Endodermal cell (in vitro differentiated cells): ENCODE measurements at regions not wholly inside any gene's neighbourhood (a gene's known extent, or its start where the extent isn't known, plus 50 kb on each side); places are given as distances from the start of the nearest gene placed in this dataset.
A peak's percentile ranks its signal among the peaks of the same experiment; 100 is the strongest.

Experiments
- DNase-seq: peaks from one replicate; pipeline ENCODE4 v3.0.0-alpha.2; 2017
- H3K27ac ChIP-seq: 2 replicates; pipeline ENCODE4 v1.5.1; 2013; ENCODE audit warnings: mild to moderate bottlenecking, low read depth, low read length, moderate library complexity
- H3K27me3 ChIP-seq: 2 replicates; pipeline ENCODE4 v1.6.1; 2013; ENCODE audit warnings: mild to moderate bottlenecking, low read length, moderate library complexity; ENCODE audit not compliant: insufficient read depth, control insufficient read depth, poor library complexity, severe bottlenecking
- H3K36me3 ChIP-seq: 2 replicates; pipeline ENCODE4 v1.7.0; 2013; ENCODE audit warnings: mild to moderate bottlenecking, low read length, moderate library complexity; ENCODE audit not compliant: control insufficient read depth, insufficient read depth
- H3K4me1 ChIP-seq: one replicate; pipeline ENCODE4 v1.7.0; 2013; ENCODE audit warnings: low read length; ENCODE audit not compliant: control insufficient read depth, insufficient read depth
- H3K4me3 ChIP-seq: 2 replicates; pipeline ENCODE4 v1.5.1; 2013; ENCODE audit warnings: mild to moderate bottlenecking, low read length, moderate library complexity
- H3K9ac ChIP-seq: 2 replicates; pipeline ENCODE4 v1.6.1; 2013; ENCODE audit warnings: mild to moderate bottlenecking, low read length, moderate library complexity; ENCODE audit not compliant: poor library complexity, severe bottlenecking; ENCODE audit errors: extremely low read depth
- H3K9me3 ChIP-seq: 2 replicates; pipeline ENCODE4 v1.6.1; 2013; ENCODE audit warnings: mild to moderate bottlenecking, low read length, moderate library complexity; ENCODE audit not compliant: control insufficient read depth
- H3K27ac Mint-ChIP-seq: 2 replicates; pipeline ENCODE4 v1.8.0; 2020; ENCODE audit warnings: mixed read lengths
- H3K27me3 Mint-ChIP-seq: 2 replicates; pipeline ENCODE4 v1.8.0; 2021; ENCODE audit warnings: mild to moderate bottlenecking, mixed read lengths; ENCODE audit not compliant: insufficient read depth
- H3K36me3 Mint-ChIP-seq: 2 replicates; pipeline ENCODE4 v1.8.0; 2020; ENCODE audit warnings: low read depth, mixed read lengths
- H3K4me1 Mint-ChIP-seq: 2 replicates; pipeline ENCODE4 v1.8.0; 2020; ENCODE audit warnings: mixed read lengths
- H3K4me3 Mint-ChIP-seq: 2 replicates; pipeline ENCODE4 v1.8.0; 2020; ENCODE audit warnings: mild to moderate bottlenecking, moderate library complexity, mixed read lengths
- H3K9me3 Mint-ChIP-seq: 2 replicates; pipeline ENCODE4 v1.8.0; 2020; ENCODE audit warnings: mild to moderate bottlenecking, mixed read lengths
- CTCF ChIP-seq: fragments of 200-600 bp; sonication (generic); conservative IDR thresholded peaks from 2 replicates; pipeline ENCODE4 v1.5.0; 2021; ENCODE audit warnings: antibody characterized with exemption, mild to moderate bottlenecking
- WGBS, 2 experiments: methylation state at CpG; one replicate each; pipeline versions ENCODE4 v1.1.5 to v1.1.7; 2013; ENCODE audit warnings: missing lambda C conversion rate in 2 of 2, mixed read lengths in 1 of 2; ENCODE audit not compliant: insufficient coverage in 1 of 2, insufficient read length in 1 of 2; 5-methylcytosine and 5-hydroxymethylcytosine counted together

- Mint-ChIP-seq H3K4me1 (no peaks in the 10 kb centered on the region), H3K4me3 (no peak overlapping the region), H3K27me3 (peaks cover 3% of the 10 kb centered on the region), H3K27ac (no peak overlapping the region), H3K9me3 (peaks cover 17% of the 10 kb centered on the region), H3K36me3 (no peaks in the 10 kb centered on the region)
- H3K36me3 ChIP-seq = no peaks in the 10 kb centered on the region
- H3K9me3 ChIP-seq = no peaks in the 10 kb centered on the region
- no peak for TF ChIP-seq CTCF
- no peaks in the 10 kb centered on the region for H3K27me3 ChIP-seq
- peak; percentile 13 for DNase-seq
- H3K4me1 ChIP-seq = no peaks in the 10 kb centered on the region
- 93 to 100% methylated on average over 5 to 9 of the region's 9 CpGs for WGBS, 2 experiments
- H3K9ac ChIP-seq = no peak overlapping the region
- H3K27ac ChIP-seq = no peak overlapping the region
- no peak overlapping the region for H3K4me3 ChIP-seq
Observed at GRCh38 chr4:8730159-8730558, 137.6 kb downstream of the CPZ start.

GRCh38 chr4:8729408-8730149 is 137.0 kb downstream of the CPZ start:
- no peak overlapping the region for H3K4me3 Mint-ChIP-seq

GRCh38 chr4:8728536-8729407 is 136.2 kb downstream of the CPZ start:
- Mint-ChIP-seq H3K27ac (no peak overlapping the region), H3K4me3 (no peak overlapping the region), H3K9me3 (peaks cover 9% of the 10 kb centered on the region), H3K4me1 (peaks cover 5% of the 10 kb centered on the region), H3K36me3 (no peaks in the 10 kb centered on the region), H3K27me3 (peaks cover 6% of the 10 kb centered on the region)
- no peaks in the 10 kb centered on the region for H3K4me1 ChIP-seq
- peak; percentile 30 for DNase-seq
- no peak for TF ChIP-seq CTCF
- H3K9ac ChIP-seq = no peak overlapping the region
- H3K36me3 ChIP-seq = no peaks in the 10 kb centered on the region
- no peaks in the 10 kb centered on the region for H3K9me3 ChIP-seq
- no peak overlapping the region for H3K4me3 ChIP-seq
- H3K27ac ChIP-seq = no peak overlapping the region
- no peaks in the 10 kb centered on the region for H3K27me3 ChIP-seq
- WGBS, 2 experiments = 88 to 92% methylated on average over 12 to 21 of the region's 21 CpGs

More at GRCh38 chr4:8729408-8730149, 137.0 kb downstream of the CPZ start:
- peaks cover 5% of the 10 kb centered on the region for H3K4me1 Mint-ChIP-seq
- peaks cover 6% of the 10 kb centered on the region for H3K27me3 Mint-ChIP-seq
- peak; percentile 37 for DNase-seq
- H3K4me3 ChIP-seq = no peak overlapping the region
- H3K27me3 ChIP-seq = no peaks in the 10 kb centered on the region
- H3K36me3 Mint-ChIP-seq = no peaks in the 10 kb centered on the region
- WGBS, 2 experiments = 94 to 95% methylated on average over 15 to 18 of the region's 18 CpGs
- TF ChIP-seq CTCF = no peak
- peaks cover 14% of the 10 kb centered on the region for H3K9me3 Mint-ChIP-seq
- H3K36me3 ChIP-seq = no peaks in the 10 kb centered on the region
- no peaks in the 10 kb centered on the region for H3K9me3 ChIP-seq
- no peak overlapping the region for H3K27ac ChIP-seq
- no peak overlapping the region for H3K27ac Mint-ChIP-seq
- no peak overlapping the region for H3K9ac ChIP-seq
- no peaks in the 10 kb centered on the region for H3K4me1 ChIP-seq
